ENCODE measurements at regions not wholly inside any gene's neighbourhood (a gene's known extent, or its start where the extent isn't known, plus 50 kb on each side); places are given as distances from the start of the nearest gene placed in this dataset.

DNA sequence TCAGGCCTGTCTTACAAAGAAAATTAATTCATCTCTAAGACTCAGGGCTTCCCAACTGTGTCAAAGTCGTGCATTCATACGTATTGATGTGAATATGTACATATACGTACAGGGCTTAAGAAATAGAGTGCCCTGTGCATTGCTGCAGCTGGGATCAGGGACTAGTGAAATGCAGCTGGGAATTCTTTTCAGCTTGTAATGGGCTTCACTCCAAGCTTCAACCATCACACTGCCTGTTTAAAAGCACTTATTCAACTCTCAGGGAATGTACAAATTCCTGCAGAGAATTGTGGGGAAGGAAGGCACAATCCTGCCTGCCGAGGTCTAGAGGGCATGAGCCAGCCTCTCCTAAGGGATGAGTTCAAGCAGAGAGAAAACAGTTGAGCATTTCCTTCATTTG is 59.6 kb upstream of the MAN2A1 start:
- TF ChIP-seq CTCF (IDR thresholded peaks at IDR 0.05; ENCODE audit: insufficient read depth, low read length) (no peak), REST (IDR thresholded peaks at IDR 0.05; ENCODE audit: insufficient replicate concordance, low read depth) (no peak), GABPA (IDR thresholded peaks at IDR 0.05; ENCODE audit: low read depth) (no peak)

All from HL-60 (cell line).